HepG2 (cell line): ENCODE measurements at regions not wholly inside any gene's neighbourhood (a gene's known extent, or its start where the extent isn't known, plus 50 kb on each side); places are given as distances from the start of the nearest gene placed in this dataset.
A peak's percentile ranks its signal among the peaks of the same experiment; 100 is the strongest.
"Not testable (repeated sequence)": the region's sequence is repeated elsewhere in the genome, so short reads cannot be mapped to it uniquely, and the experiment has no call there.

Experiments
- ATAC-seq: fragments of 200-7000 bp; cut with Tn5 transposase; 3 replicates; pipeline ENCODE4 v1.9.1; 2020; ENCODE audit warnings: mild to moderate bottlenecking, moderate library complexity
- BruUV-seq: library from RNA; stranded (reverse); fragments of 400-500 nt; replicated peaks from 2 replicates; lab custom pipeline; 2021; lab: Mats Ljungman, UMichigan
- CTCF ChIA-PET: fragments of 300-600 bp; formaldehyde crosslinking; extraction: SDS; loops from one replicate; lab custom pipeline; 2021; ENCODE audit warnings: low total read pairs, inconsistent platforms, low intra/inter-chr PET ratio; lab: Yijun Ruan, JAX
- POLR2A ChIA-PET: fragments of 350-600 bp; sonication (Branson Sonifier 250); formaldehyde crosslinking; loops from one replicate; lab custom pipeline; 2020; ENCODE audit warnings: antibody characterized with exemption, inconsistent platforms; lab: Yijun Ruan, JAX
- DNase-seq: peaks from one replicate; pipeline ENCODE4 v3.0.0-alpha.2; 2015; ENCODE audit warnings: low spot score
- FAIRE-seq: peaks from 3 replicates; lab custom pipeline; 2011; peaks lifted over from hg19 to GRCh38; lab: Jason Lieb, UNC
- H2AFZ ChIP-seq: one replicate; pipeline ENCODE4 v1.6.1; 2011; ENCODE audit warnings: low read length, inconsistent platforms
- H3K27ac ChIP-seq: fragments of 300-600 bp; 3 replicates; pipeline ENCODE4 v1.8.0; 2011; ENCODE audit warnings: mixed run types, mild to moderate bottlenecking, mixed read lengths, low read length, inconsistent platforms; ENCODE audit not compliant: insufficient read depth; ENCODE audit errors: extremely low read length
- H3K27me3 ChIP-seq, 2 experiments: fragments of 200-600 bp in 1 of 2; 2 replicates in 1 of 2; 3 replicates in 1 of 2; pipeline versions ENCODE4 v1.6.0 to v1.8.0; 2011; ENCODE audit warnings: low read length in 2 of 2, mild to moderate bottlenecking in 2 of 2, moderate library complexity in 2 of 2, inconsistent platforms in 1 of 2; ENCODE audit not compliant: insufficient read depth in 2 of 2, control insufficient read depth in 1 of 2
- H3K36me3 ChIP-seq, 2 experiments: fragments of 200-600 bp in 1 of 2; replicated peaks in 1 of 2; 2 replicates in 1 of 2; 3 replicates in 1 of 2; pipeline versions ENCODE4 v1.5.1 to v1.8.0; 2011; ENCODE audit warnings: low read length in 2 of 2, inconsistent platforms in 1 of 2; ENCODE audit not compliant: insufficient read depth in 2 of 2, control insufficient read depth in 1 of 2
- H3K4me1 ChIP-seq: 2 replicates; pipeline ENCODE4 v1.5.1; 2012; ENCODE audit warnings: low read length, inconsistent platforms; ENCODE audit not compliant: insufficient read depth
- H3K4me2 ChIP-seq: 2 replicates; pipeline ENCODE4 v1.6.0; 2011; ENCODE audit warnings: low read depth, low read length, inconsistent platforms
- H3K4me3 ChIP-seq, 3 experiments: fragments of 200-600 bp in 1 of 3; sonication (generic), shearing (Covaris generic) in 1 of 3; replicated peaks in 1 of 3; 2 replicates each; pipeline ENCODE4 v1.5.1; 2011 to 2016; ENCODE audit warnings: low read length in 3 of 3, inconsistent platforms in 2 of 3, low read depth in 2 of 3, mild to moderate bottlenecking in 2 of 3, control low read depth in 1 of 3, mixed read lengths in 1 of 3; ENCODE audit not compliant: insufficient read depth in 1 of 3
- H3K79me2 ChIP-seq: one replicate; pipeline ENCODE4 v1.6.1; 2011; ENCODE audit warnings: low read length, inconsistent platforms; ENCODE audit not compliant: insufficient read depth
- H3K9ac ChIP-seq: 2 replicates; pipeline ENCODE4 v1.6.0; 2011; ENCODE audit warnings: mild to moderate bottlenecking, low read depth, low read length, inconsistent platforms; ENCODE audit not compliant: insufficient read depth
- H3K9me3 ChIP-seq: 2 replicates; pipeline ENCODE4 v1.5.1; 2012; ENCODE audit warnings: mild to moderate bottlenecking, low read length
- H4K20me1 ChIP-seq: 2 replicates; pipeline ENCODE4 v1.6.0; 2011; ENCODE audit warnings: inconsistent platforms, mild to moderate bottlenecking, low read length, moderate library complexity; ENCODE audit not compliant: insufficient read depth
- HDAC1 ChIP-seq: sonication (generic); formaldehyde crosslinking; IDR thresholded peaks from 2 replicates; pipeline ENCODE4 v1.5.1; 2020; ENCODE audit warnings: mild to moderate bottlenecking, missing genetic modification reagents
- RXRB ChIP-seq: IDR thresholded peaks from 2 replicates; pipeline ENCODE4 v1.6.1; 2016; ENCODE audit warnings: borderline replicate concordance, missing genetic modification reagents, missing compliant biosample characterization
- THYN1 ChIP-seq: sonication (generic); formaldehyde crosslinking; IDR thresholded peaks from 2 replicates; pipeline ENCODE4 v1.8.1; 2023; ENCODE audit warnings: low read depth, mild to moderate bottlenecking, moderate library complexity, missing genetic modification reagents, borderline replicate concordance
- ZNF616 ChIP-seq: sonication (generic); formaldehyde crosslinking; IDR thresholded peaks from 2 replicates; pipeline ENCODE4 v1.5.0; 2020; ENCODE audit warnings: low read depth, mild to moderate bottlenecking, missing genetic modification reagents
- ZNF619 ChIP-seq: sonication (generic); formaldehyde crosslinking; IDR thresholded peaks from 2 replicates; pipeline ENCODE4 v1.4.0; 2020; ENCODE audit warnings: mild to moderate bottlenecking, missing genetic modification reagents
- WGBS: methylation state at CpG from one replicate; pipeline ENCODE4 v1.1.6; 2017; ENCODE audit warnings: low lambda C conversion rate; 5-methylcytosine and 5-hydroxymethylcytosine counted together
- in situ Hi-C: cut with HindIII; loops from 2 replicates; pipeline ENCODE4 v1.10.0; 2017; ENCODE audit warnings: low pct_unique_long_range_greater_than_20kb; ENCODE audit not compliant: extremely low pct_ligation_motif_present
- intact Hi-C: fragments of 100-400 bp; cut with micrococcal nuclease; formaldehyde crosslinking; loops from one replicate; pipeline ENCODE4 v1.10.0; 2022; ENCODE audit not compliant: unreplicated experiment
- TF ChIP-seq, protein P1 (sequence below): conservative IDR thresholded peaks from 2 replicates; pipeline ENCODE4 v1.6.1; 2018; ENCODE audit warnings: missing genetic modification reagents
- TF ChIP-seq, protein P2 (sequence below): IDR thresholded peaks from 2 replicates; pipeline ENCODE4 v1.6.1; 2016; ENCODE audit warnings: low read depth, control low read depth
- TF ChIP-seq, protein P3 (sequence below): sonication (generic); formaldehyde crosslinking; IDR thresholded peaks from 2 replicates; pipeline ENCODE4 v1.5.0; 2020; ENCODE audit warnings: missing genetic modification reagents

GRCh38 chr13:50230662-50230978, 215.4 kb downstream of the KCNRG start (continued):
- TF ChIP-seq, protein P1, sequence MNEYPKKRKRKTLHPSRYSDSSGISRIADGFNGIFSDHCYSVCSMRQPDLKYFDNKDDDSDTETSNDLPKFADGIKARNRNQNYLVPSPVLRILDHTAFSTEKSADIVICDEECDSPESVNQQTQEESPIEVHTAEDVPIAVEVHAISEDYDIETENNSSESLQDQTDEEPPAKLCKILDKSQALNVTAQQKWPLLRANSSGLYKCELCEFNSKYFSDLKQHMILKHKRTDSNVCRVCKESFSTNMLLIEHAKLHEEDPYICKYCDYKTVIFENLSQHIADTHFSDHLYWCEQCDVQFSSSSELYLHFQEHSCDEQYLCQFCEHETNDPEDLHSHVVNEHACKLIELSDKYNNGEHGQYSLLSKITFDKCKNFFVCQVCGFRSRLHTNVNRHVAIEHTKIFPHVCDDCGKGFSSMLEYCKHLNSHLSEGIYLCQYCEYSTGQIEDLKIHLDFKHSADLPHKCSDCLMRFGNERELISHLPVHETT = no peak
- TF ChIP-seq ZNF616 (CRISPR knock-in tag) (no peak), RXRB (CRISPR knock-in tag) (peak; percentile 3; the same call in 1 of the 2 replicates)

GRCh38 chr13:50233574-50233973, 218.3 kb downstream of the KCNRG start:
- H3K36me3 ChIP-seq, H3K4me2 ChIP-seq, H3K27me3 ChIP-seq, in situ Hi-C loops, H2AFZ ChIP-seq, H3K27ac ChIP-seq, POLR2A ChIA-PET, intact Hi-C loops, ATAC-seq, H4K20me1 ChIP-seq, DNase-seq, CTCF ChIA-PET, H3K4me3 ChIP-seq, FAIRE-seq, H3K9ac ChIP-seq, BruUV-seq, H3K9me3 ChIP-seq: not testable (repeated sequence)
- WGBS = 94% methylated on average over 3 of the region's 5 CpGs
- peaks cover 39% of the 10 kb centered on the region for H3K79me2 ChIP-seq
- peaks cover 27% of the 10 kb centered on the region for H3K4me1 ChIP-seq

DNA sequence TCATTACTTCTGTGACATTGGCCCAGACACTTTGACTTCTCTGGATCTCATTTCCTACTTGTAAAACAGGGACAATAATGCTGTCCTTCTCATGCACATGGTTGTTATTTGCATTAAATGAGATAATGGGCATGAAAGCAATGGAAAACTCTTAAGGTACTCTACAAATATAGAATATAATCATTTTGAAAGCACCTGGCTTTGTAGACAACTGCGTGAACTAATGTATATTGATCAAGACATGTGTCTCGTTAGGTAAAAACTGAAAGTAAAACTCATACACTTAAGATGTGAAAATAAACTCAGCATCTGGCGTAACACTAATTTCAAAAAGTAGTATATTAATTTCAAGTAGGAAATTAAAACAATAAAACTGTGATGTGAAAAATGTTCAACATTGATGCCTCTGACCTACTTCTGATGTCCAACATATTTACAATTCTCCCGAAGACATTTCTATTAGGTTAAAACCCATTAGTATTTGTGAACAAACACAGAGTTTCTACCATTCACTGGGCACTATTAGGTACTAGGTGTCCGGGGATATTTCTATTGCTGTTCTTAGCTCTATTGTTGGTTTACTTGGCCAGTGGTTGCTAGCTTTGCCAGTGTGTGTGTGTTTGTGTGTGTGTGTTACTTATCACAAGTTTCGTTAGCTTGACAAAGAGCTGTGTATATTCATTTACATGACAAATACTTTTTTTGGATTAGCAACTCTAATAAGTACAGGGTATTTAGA, 220.5 kb downstream of the KCNRG start:
- Histone ChIP-seq H2AFZ (no peak overlapping the region), H3K4me1 (peaks cover 28% of the 10 kb centered on the region), H3K9ac (no peak overlapping the region), H3K4me3 (no peak overlapping the region), H3K9me3 (peaks cover 10% of the 10 kb centered on the region; the same call in 1 of the 2 replicates), H4K20me1 (no peaks in the 10 kb centered on the region), H3K36me3 (no peaks in the 10 kb centered on the region), H3K4me2 (no peak overlapping the region), H3K79me2 (peaks cover 39% of the 10 kb centered on the region), H3K27me3 (no peaks in the 10 kb centered on the region)
- ChIA-PET CTCF (no interaction called here), POLR2A (no interaction called here)
- ATAC-seq (no peak), FAIRE-seq (no peak), DNase-seq (no peak)
- intact Hi-C loops (no loop called here), in situ Hi-C loops (no loop called here)
- 94% methylated on average over 6 of the region's 6 CpGs for WGBS
- no TSS peak for BruUV-seq
- TF ChIP-seq, protein P2, sequence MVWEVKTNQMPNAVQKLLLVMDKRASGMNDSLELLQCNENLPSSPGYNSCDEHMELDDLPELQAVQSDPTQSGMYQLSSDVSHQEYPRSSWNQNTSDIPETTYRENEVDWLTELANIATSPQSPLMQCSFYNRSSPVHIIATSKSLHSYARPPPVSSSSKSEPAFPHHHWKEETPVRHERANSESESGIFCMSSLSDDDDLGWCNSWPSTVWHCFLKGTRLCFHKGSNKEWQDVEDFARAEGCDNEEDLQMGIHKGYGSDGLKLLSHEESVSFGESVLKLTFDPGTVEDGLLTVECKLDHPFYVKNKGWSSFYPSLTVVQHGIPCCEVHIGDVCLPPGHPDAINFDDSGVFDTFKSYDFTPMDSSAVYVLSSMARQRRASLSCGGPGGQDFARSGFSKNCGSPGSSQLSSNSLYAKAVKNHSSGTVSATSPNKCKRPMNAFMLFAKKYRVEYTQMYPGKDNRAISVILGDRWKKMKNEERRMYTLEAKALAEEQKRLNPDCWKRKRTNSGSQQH (CRISPR knock-in tag) = no peak
- TF ChIP-seq HDAC1 (CRISPR knock-in tag) (no peak), ZNF619 (no peak), THYN1 (CRISPR knock-in tag) (no peak)
- TF ChIP-seq, protein P3, sequence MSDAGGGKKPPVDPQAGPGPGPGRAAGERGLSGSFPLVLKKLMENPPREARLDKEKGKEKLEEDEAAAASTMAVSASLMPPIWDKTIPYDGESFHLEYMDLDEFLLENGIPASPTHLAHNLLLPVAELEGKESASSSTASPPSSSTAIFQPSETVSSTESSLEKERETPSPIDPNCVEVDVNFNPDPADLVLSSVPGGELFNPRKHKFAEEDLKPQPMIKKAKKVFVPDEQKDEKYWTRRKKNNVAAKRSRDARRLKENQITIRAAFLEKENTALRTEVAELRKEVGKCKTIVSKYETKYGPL (CRISPR knock-in tag) = no peak
- TF ChIP-seq, all 625 proteins: peak for 0
- no peak overlapping the region for H3K27ac ChIP-seq
